ENCODE measurements at regions not wholly inside any gene's neighbourhood (a gene's known extent, or its start where the extent isn't known, plus 50 kb on each side); places are given as distances from the start of the nearest gene placed in this dataset.

- TF ChIP-seq CTCF (IDR thresholded peaks at IDR 0.05; ENCODE audit: low read length) (no peak), EZH2 (IDR thresholded peaks at IDR 0.05; ENCODE audit: borderline replicate concordance, low read length) (no peak)
These were observed 428.8 kb downstream of the CAAP1 start for GRCh38 chr9:26463837-26464236.
